ENCODE measurements at regions not wholly inside any gene's neighbourhood (a gene's known extent, or its start where the extent isn't known, plus 50 kb on each side); places are given as distances from the start of the nearest gene placed in this dataset.

GRCh38 chr9:95605101-95605500 lies 88.3 kb upstream of the PTCH1 start:
- no peak for DNase-seq
- Histone ChIP-seq H3K27me3 (ENCODE audit: low read depth) (no peaks in the 10 kb centered on the region), H3K27ac (replicated peaks) (no peak overlapping the region), H3K4me1 (no peaks in the 10 kb centered on the region), H3K36me3 (no peaks in the 10 kb centered on the region), H3K9me3 (replicated peaks) (no peaks in the 10 kb centered on the region), H3K4me3 (no peak overlapping the region)
- TF ChIP-seq, protein P1, sequence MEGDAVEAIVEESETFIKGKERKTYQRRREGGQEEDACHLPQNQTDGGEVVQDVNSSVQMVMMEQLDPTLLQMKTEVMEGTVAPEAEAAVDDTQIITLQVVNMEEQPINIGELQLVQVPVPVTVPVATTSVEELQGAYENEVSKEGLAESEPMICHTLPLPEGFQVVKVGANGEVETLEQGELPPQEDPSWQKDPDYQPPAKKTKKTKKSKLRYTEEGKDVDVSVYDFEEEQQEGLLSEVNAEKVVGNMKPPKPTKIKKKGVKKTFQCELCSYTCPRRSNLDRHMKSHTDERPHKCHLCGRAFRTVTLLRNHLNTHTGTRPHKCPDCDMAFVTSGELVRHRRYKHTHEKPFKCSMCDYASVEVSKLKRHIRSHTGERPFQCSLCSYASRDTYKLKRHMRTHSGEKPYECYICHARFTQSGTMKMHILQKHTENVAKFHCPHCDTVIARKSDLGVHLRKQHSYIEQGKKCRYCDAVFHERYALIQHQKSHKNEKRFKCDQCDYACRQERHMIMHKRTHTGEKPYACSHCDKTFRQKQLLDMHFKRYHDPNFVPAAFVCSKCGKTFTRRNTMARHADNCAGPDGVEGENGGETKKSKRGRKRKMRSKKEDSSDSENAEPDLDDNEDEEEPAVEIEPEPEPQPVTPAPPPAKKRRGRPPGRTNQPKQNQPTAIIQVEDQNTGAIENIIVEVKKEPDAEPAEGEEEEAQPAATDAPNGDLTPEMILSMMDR (IDR thresholded peaks at IDR 0.05; ENCODE audit: borderline replicate concordance): no peak
- intact Hi-C loops (cut with micrococcal nuclease): no loop called here

DNA sequence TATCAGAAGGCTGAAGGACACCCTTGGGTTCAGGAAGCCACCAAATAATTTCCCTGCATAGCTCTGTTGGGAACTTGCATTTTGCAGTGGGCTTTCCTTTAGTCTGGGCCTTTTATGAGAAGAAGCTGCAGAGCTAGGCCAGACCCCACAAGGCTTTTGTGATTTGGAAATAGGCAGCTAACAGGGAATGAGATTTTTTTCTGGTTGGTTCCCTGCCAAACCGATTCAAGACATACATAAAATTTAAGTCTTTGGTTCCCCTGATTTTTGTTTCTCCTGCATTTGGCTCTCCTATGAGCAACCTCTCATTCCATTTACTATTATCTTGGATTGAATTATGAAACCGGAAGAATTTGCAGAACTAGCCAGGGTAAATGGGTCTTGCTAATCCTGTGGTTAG lies 81.5 kb upstream of the PTCH1 start:
- no peaks in the 10 kb centered on the region for H3K27me3 ChIP-seq (ENCODE audit: low read depth)
- intact Hi-C loops (cut with micrococcal nuclease): no loop called here
- no peak overlapping the region for H3K27ac ChIP-seq (replicated peaks)
- no peaks in the 10 kb centered on the region for H3K36me3 ChIP-seq
- TF ChIP-seq, protein P1 (IDR thresholded peaks at IDR 0.05; ENCODE audit: borderline replicate concordance): no peak
- H3K9me3 ChIP-seq (replicated peaks): no peaks in the 10 kb centered on the region
- no peak for DNase-seq
- no peaks in the 10 kb centered on the region for H3K4me1 ChIP-seq
- no peak overlapping the region for H3K4me3 ChIP-seq

- H3K9me3 ChIP-seq (replicated peaks): no peaks in the 10 kb centered on the region
- DNase-seq: no peak
- H3K27me3 ChIP-seq (ENCODE audit: low read depth): peaks cover 5% of the 10 kb centered on the region
- no peaks in the 10 kb centered on the region for H3K4me1 ChIP-seq
- TF ChIP-seq, protein P1 (IDR thresholded peaks at IDR 0.05; ENCODE audit: borderline replicate concordance): no peak
- intact Hi-C loops (cut with micrococcal nuclease): no loop called here
- no peak overlapping the region for H3K27ac ChIP-seq (replicated peaks)
- no peak overlapping the region for H3K4me3 ChIP-seq
- no peaks in the 10 kb centered on the region for H3K36me3 ChIP-seq
Observed at GRCh38 chr9:95595721-95596295, 79.0 kb upstream of the PTCH1 start.

DNA sequence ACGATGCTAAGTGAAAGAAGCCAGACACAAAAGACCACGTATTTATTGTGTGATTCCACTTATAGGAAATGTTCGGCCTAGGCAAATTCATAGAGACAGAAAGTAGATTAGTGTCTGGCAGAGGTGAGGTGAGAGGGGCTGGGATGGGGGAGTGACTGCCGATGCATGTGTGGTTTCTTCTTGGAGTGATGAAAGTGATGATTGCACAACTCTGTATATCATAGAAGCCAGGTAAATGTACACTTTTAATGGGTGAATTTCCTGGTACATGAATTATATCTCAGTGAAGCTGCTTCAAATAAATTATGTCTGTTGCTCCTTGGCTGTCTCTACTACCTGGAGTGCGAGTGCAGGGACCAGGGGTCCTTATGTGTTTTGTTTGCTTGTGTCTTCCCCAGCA lies 76.2 kb upstream of the PTCH1 start:
- Histone ChIP-seq H3K27ac (replicated peaks) (no peak overlapping the region), H3K4me1 (no peaks in the 10 kb centered on the region), H3K9me3 (replicated peaks) (no peaks in the 10 kb centered on the region), H3K4me3 (no peak overlapping the region), H3K36me3 (no peaks in the 10 kb centered on the region), H3K27me3 (ENCODE audit: low read depth) (peaks cover 5% of the 10 kb centered on the region)
- intact Hi-C loops (cut with micrococcal nuclease): no loop called here
- TF ChIP-seq, protein P1 (IDR thresholded peaks at IDR 0.05; ENCODE audit: borderline replicate concordance): no peak
- DNase-seq: no peak

DNA sequence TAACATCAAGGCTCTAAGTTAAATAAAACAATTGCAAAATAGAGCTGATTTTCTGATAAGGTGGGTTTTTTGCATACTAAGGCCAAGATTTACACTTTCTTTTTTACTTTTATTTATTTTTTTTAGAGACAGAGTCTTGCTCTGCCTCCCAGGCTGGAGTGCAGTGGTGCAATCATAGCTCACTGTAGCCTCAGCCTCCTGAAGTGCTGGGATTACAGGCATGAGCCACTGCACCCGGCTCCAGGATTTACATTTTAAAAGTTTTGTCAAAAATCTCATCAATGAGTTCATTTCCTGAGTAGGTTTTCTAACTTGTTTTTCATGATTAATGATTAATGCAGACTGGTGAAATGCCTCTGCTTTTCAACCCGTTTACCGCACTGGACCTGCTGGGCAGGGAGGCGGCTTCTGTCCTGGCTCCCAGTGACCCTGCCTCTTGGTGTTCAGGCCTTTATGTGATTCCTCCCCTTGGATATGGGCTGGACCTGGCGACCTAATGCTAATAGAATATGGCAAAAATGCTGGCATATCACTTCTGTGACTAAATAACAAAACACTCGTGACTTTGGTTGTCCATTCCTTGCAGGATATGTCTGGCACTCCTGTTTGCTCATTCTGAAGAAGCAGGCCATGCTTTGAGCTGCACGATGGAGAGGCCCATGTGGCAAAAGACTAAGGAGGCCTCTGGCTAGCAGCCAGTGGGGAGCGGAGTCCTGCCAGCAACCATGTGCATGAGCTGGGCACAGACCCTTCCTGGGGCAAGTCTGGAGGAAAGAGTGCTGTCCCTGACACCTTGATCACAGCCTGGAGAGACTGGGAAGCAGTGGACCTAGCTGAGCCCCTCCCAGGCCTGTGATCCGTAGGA lies 72.2 kb upstream of the PTCH1 start:
- Histone ChIP-seq H3K4me1 (no peaks in the 10 kb centered on the region), H3K4me3 (no peak overlapping the region), H3K36me3 (no peaks in the 10 kb centered on the region), H3K9me3 (replicated peaks) (no peaks in the 10 kb centered on the region), H3K27ac (replicated peaks) (no peak overlapping the region), H3K27me3 (ENCODE audit: low read depth) (peaks cover 5% of the 10 kb centered on the region)
- DNase-seq: no peak
- TF ChIP-seq, protein P1 (IDR thresholded peaks at IDR 0.05; ENCODE audit: borderline replicate concordance): no peak
- intact Hi-C loops (cut with micrococcal nuclease): no loop called here

All from left ventricle myocardium inferior (tissue), 1 donor.